ENCODE measurements at regions not wholly inside any gene's neighbourhood (a gene's known extent, or its start where the extent isn't known, plus 50 kb on each side); places are given as distances from the start of the nearest gene placed in this dataset.

GRCh38 chr1:232213928-232214327 is 416.0 kb downstream of the SIPA1L2 start:
- TF ChIP-seq CTCF (IDR thresholded peaks at IDR 0.05): no peak
- H3K27ac ChIP-seq: no peak overlapping the region
- no peak overlapping the region for H3K4me2 ChIP-seq (ENCODE audit: low read length)
- no peaks in the 10 kb centered on the region for H3K4me1 ChIP-seq
- no peak overlapping the region for H2AFZ ChIP-seq
- H3K4me3 ChIP-seq (ENCODE audit: low read depth, low read length): no peak overlapping the region
- no peak overlapping the region for H3K9ac ChIP-seq
- H3K27me3 ChIP-seq (ENCODE audit: control insufficient read depth, insufficient read depth, low read length): no peaks in the 10 kb centered on the region
- no peaks in the 10 kb centered on the region for H3K36me3 ChIP-seq (ENCODE audit: control insufficient read depth, insufficient read depth, low read length)
- no peaks in the 10 kb centered on the region for H3K9me3 ChIP-seq (ENCODE audit: control insufficient read depth, low read length)
- no peaks in the 10 kb centered on the region for H3K79me2 ChIP-seq

- Histone ChIP-seq H3K27me3 (ENCODE audit: control insufficient read depth, insufficient read depth, low read length) (no peaks in the 10 kb centered on the region), H3K36me3 (ENCODE audit: control insufficient read depth, insufficient read depth, low read length) (no peaks in the 10 kb centered on the region), H3K4me3 (ENCODE audit: low read depth, low read length) (no peak overlapping the region), H3K4me2 (ENCODE audit: low read length) (no peak overlapping the region), H3K79me2 (no peaks in the 10 kb centered on the region), H3K27ac (no peak overlapping the region), H2AFZ (no peak overlapping the region), H3K9me3 (ENCODE audit: control insufficient read depth, low read length) (no peaks in the 10 kb centered on the region), H3K4me1 (no peaks in the 10 kb centered on the region), H3K9ac (no peak overlapping the region)
- TF ChIP-seq CTCF (IDR thresholded peaks at IDR 0.05): no peak
These were observed 417.7 kb downstream of the SIPA1L2 start for GRCh38 chr1:232212253-232212652.

DNA sequence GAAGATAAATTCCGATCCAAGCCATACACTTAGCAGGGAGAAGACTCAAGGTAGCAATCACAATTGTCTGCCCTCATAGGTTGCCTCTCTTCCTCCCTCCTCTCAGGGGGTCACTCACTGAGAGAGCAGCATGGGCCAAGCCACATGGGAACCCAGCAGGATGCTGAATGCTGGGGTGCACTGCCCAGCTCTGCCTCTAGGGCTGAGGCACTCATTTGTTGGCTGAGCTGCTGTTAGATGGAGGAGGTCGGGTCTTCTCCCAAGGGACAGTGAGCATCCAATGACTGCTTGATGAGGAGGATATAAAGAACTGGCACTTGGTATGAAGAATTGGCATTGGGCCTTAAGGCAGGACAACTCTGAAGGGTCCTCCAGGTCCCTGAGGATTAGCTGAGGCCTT is 418.8 kb downstream of the SIPA1L2 start:
- Histone ChIP-seq H3K79me2 (no peaks in the 10 kb centered on the region), H3K27me3 (ENCODE audit: control insufficient read depth, insufficient read depth, low read length) (no peaks in the 10 kb centered on the region), H3K27ac (no peak overlapping the region), H3K9me3 (ENCODE audit: control insufficient read depth, low read length) (no peaks in the 10 kb centered on the region), H2AFZ (no peak overlapping the region), H3K4me2 (ENCODE audit: low read length) (no peak overlapping the region), H3K4me3 (ENCODE audit: low read depth, low read length) (no peak overlapping the region), H3K36me3 (ENCODE audit: control insufficient read depth, insufficient read depth, low read length) (no peaks in the 10 kb centered on the region), H3K4me1 (no peaks in the 10 kb centered on the region), H3K9ac (no peak overlapping the region)
- no peak for TF ChIP-seq CTCF (IDR thresholded peaks at IDR 0.05)

DNA sequence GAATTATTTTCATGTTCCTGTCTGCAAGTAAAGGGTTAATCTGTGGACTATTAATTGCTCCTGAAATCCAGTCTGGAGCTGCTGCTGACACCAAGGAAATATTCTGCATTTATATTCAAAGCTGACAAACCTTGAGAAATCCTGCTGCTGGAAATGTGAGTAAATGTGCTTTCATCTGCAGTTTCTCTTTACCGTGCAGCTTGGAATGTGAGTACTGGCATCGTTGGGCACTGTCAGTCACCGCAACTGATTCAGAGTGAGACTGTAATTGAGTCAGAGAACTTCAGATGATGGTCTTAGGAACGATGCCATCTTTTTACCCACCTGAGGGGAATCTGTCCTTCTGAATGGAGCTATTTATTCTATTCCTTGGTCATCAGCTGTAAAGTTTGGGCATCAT is 420.6 kb downstream of the SIPA1L2 start:
- H3K4me2 ChIP-seq (ENCODE audit: low read length): no peak overlapping the region
- no peak overlapping the region for H3K9ac ChIP-seq
- no peak for TF ChIP-seq CTCF (IDR thresholded peaks at IDR 0.05)

GRCh38 chr1:232207073-232207866 is 422.7 kb downstream of the SIPA1L2 start:
- Histone ChIP-seq H3K4me2 (ENCODE audit: low read length) (no peak overlapping the region), H3K79me2 (no peaks in the 10 kb centered on the region), H3K4me3 (ENCODE audit: low read depth, low read length) (no peak overlapping the region), H3K27me3 (ENCODE audit: control insufficient read depth, insufficient read depth, low read length) (no peaks in the 10 kb centered on the region), H2AFZ (no peak overlapping the region), H3K9ac (no peak overlapping the region), H3K27ac (no peak overlapping the region), H3K9me3 (ENCODE audit: control insufficient read depth, low read length) (no peaks in the 10 kb centered on the region), H3K36me3 (ENCODE audit: control insufficient read depth, insufficient read depth, low read length) (no peaks in the 10 kb centered on the region), H3K4me1 (no peaks in the 10 kb centered on the region)
- TF ChIP-seq CTCF (IDR thresholded peaks at IDR 0.05): no peak

More for the DNA sequence above, 420.6 kb downstream of the SIPA1L2 start:
- H3K79me2 ChIP-seq: no peaks in the 10 kb centered on the region
- no peak overlapping the region for H3K27ac ChIP-seq
- no peaks in the 10 kb centered on the region for H3K4me1 ChIP-seq
- H3K4me3 ChIP-seq (ENCODE audit: low read depth, low read length): no peak overlapping the region
- no peaks in the 10 kb centered on the region for H3K36me3 ChIP-seq (ENCODE audit: control insufficient read depth, insufficient read depth, low read length)
- no peaks in the 10 kb centered on the region for H3K9me3 ChIP-seq (ENCODE audit: control insufficient read depth, low read length)
- no peak overlapping the region for H2AFZ ChIP-seq
- H3K27me3 ChIP-seq (ENCODE audit: control insufficient read depth, insufficient read depth, low read length): no peaks in the 10 kb centered on the region
